ENCODE measurements at regions not wholly inside any gene's neighbourhood (a gene's known extent, or its start where the extent isn't known, plus 50 kb on each side); places are given as distances from the start of the nearest gene placed in this dataset.

DNA sequence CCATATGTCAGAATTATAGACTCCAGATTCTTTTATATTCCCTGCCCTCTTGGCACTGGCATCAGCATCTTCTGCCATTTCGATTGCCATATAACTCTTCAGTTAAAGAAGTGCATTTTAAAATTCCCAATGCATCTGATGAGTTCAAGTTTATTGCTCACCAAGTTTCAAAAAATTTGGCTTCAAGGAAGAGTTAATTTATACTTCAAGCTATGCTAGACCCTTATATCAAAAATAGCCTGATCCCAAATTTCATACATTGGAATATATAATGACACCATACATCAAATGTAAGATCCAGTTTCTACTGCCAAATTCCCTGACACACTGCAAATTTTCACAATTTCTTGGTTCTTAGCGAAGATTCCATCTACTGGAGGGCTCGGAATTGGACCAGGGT, 1058.6 kb downstream of the NTRK3 start:
- TF ChIP-seq POLR2AphosphoS5 (IDR thresholded peaks at IDR 0.05): no peak
- TF ChIP-seq POLR2A (IDR thresholded peaks at IDR 0.05): no peak
